IMR-90 (cell line): ENCODE measurements at regions not wholly inside any gene's neighbourhood (a gene's known extent, or its start where the extent isn't known, plus 50 kb on each side); places are given as distances from the start of the nearest gene placed in this dataset.

Experiments used
- ATAC-seq: fragments of 200-7000 bp; cut with Tn5 transposase; 2 replicates; pipeline ENCODE4 v1.9.1; 2020; ENCODE audit warnings: low read depth, mild to moderate bottlenecking, moderate library complexity
- BruUV-seq: library from RNA; stranded (reverse); fragments of 400-500 nt; replicated peaks from 2 replicates; lab custom pipeline; 2021; lab: Mats Ljungman, UMichigan
- CTCF ChIA-PET: fragments of 300-600 bp; formaldehyde crosslinking; extraction: SDS; loops from one replicate; lab custom pipeline; 2021; ENCODE audit warnings: antibody characterized with exemption; lab: Yijun Ruan, JAX
- POLR2A ChIA-PET: fragments of 300-600 bp; sonication (Branson Sonifier 250); formaldehyde crosslinking; loops from one replicate; lab custom pipeline; 2022; ENCODE audit warnings: antibody characterized with exemption; ENCODE audit not compliant: unreplicated experiment; lab: Charles Lee
- DNase-seq: peaks from one replicate; pipeline ENCODE4 v3.0.0; 2013
- H2AFZ ChIP-seq: replicated peaks from 2 replicates; pipeline ENCODE3; 2013; ENCODE audit warnings: low read length, mild to moderate bottlenecking; ENCODE audit not compliant: poor library complexity
- H2AK5ac ChIP-seq: 2 replicates; pipeline ENCODE4 v1.6.1; 2013; ENCODE audit warnings: low read depth, low read length, inconsistent platforms
- H2AK9ac ChIP-seq: replicated peaks from 2 replicates; pipeline ENCODE3; 2013; ENCODE audit warnings: mild to moderate bottlenecking, low read depth, low read length, moderate library complexity; ENCODE audit not compliant: poor library complexity
- H2BK120ac ChIP-seq: 2 replicates; pipeline ENCODE4 v1.6.1; 2013; ENCODE audit warnings: low read depth, low read length, inconsistent platforms
- H2BK15ac ChIP-seq: 3 replicates; pipeline ENCODE4 v1.6.1; 2013; ENCODE audit warnings: low read depth, low read length, inconsistent platforms
- H2BK20ac ChIP-seq: 2 replicates; pipeline ENCODE4 v1.6.1; 2013; ENCODE audit warnings: low read depth, mild to moderate bottlenecking, inconsistent platforms, low read length, moderate library complexity
- H2BK5ac ChIP-seq: 2 replicates; pipeline ENCODE4 v1.6.1; 2013; ENCODE audit warnings: mild to moderate bottlenecking, low read depth, low read length, inconsistent platforms; ENCODE audit not compliant: poor library complexity, severe bottlenecking
- H3K14ac ChIP-seq: replicated peaks from 2 replicates; pipeline ENCODE4 v1.6.1; 2013; ENCODE audit warnings: low read depth, low read length, inconsistent platforms
- H3K18ac ChIP-seq: 2 replicates; pipeline ENCODE4 v1.6.1; 2013; ENCODE audit warnings: low read depth, low read length, control low read depth
- H3K23ac ChIP-seq: 2 replicates; pipeline ENCODE4 v1.6.1; 2013; ENCODE audit warnings: low read depth, low read length, inconsistent platforms
- H3K27ac ChIP-seq: 2 replicates; pipeline ENCODE4 v1.5.1; 2013; ENCODE audit warnings: mild to moderate bottlenecking, control low read depth, low read length; ENCODE audit not compliant: insufficient read depth
- H3K27me3 ChIP-seq: 2 replicates; pipeline ENCODE4 v1.6.1; 2013; ENCODE audit warnings: low read length; ENCODE audit not compliant: control insufficient read depth, insufficient read depth
- H3K36me3 ChIP-seq: 2 replicates; pipeline ENCODE4 v1.6.1; 2013; ENCODE audit warnings: low read length, mixed read lengths; ENCODE audit not compliant: control insufficient read depth, insufficient read depth
- H3K4ac ChIP-seq: 2 replicates; pipeline ENCODE4 v1.6.1; 2013; ENCODE audit warnings: low read depth, low read length, inconsistent platforms
- H3K4me1 ChIP-seq: 2 replicates; pipeline ENCODE4 v1.6.1; 2013; ENCODE audit warnings: low read length, mixed read lengths; ENCODE audit not compliant: control insufficient read depth, insufficient read depth
- H3K4me2 ChIP-seq: 2 replicates; pipeline ENCODE4 v1.6.1; 2013; ENCODE audit warnings: low read depth, mild to moderate bottlenecking, control low read depth, low read length, moderate library complexity
- H3K4me3 ChIP-seq: 2 replicates; pipeline ENCODE4 v1.5.1; 2013; ENCODE audit warnings: low read depth, mild to moderate bottlenecking, control low read depth, low read length, moderate library complexity; ENCODE audit not compliant: insufficient read depth
- H3K56ac ChIP-seq: 2 replicates; pipeline ENCODE4 v1.6.1; 2013; ENCODE audit warnings: low read length, inconsistent platforms; ENCODE audit not compliant: insufficient read depth; ENCODE audit errors: extremely low read depth
- H3K79me1 ChIP-seq, 2 experiments: 2 replicates each; pipeline ENCODE4 v1.6.1; 2013; ENCODE audit warnings: low read length in 2 of 2, inconsistent platforms in 1 of 2, low read depth in 1 of 2
- H3K9ac ChIP-seq: 2 replicates; pipeline ENCODE4 v1.6.1; 2013; ENCODE audit warnings: low read depth, low read length, control low read depth
- H3K9me1 ChIP-seq: 2 replicates; pipeline ENCODE4 v1.6.1; 2013; ENCODE audit warnings: low read length, inconsistent platforms; ENCODE audit not compliant: insufficient read depth
- H3K9me3 ChIP-seq: 2 replicates; pipeline ENCODE4 v1.6.1; 2013; ENCODE audit warnings: low read length; ENCODE audit not compliant: control insufficient read depth, insufficient read depth
- H4K20me1 ChIP-seq: 2 replicates; pipeline ENCODE4 v1.6.1; 2013; ENCODE audit warnings: low read length, inconsistent platforms; ENCODE audit not compliant: insufficient read depth
- H4K5ac ChIP-seq: 2 replicates; pipeline ENCODE4 v1.6.1; 2013; ENCODE audit warnings: mild to moderate bottlenecking, low read depth, low read length, control low read depth
- H4K8ac ChIP-seq, 2 experiments: 2 replicates each; pipeline ENCODE4 v1.6.1; 2013; ENCODE audit warnings: low read depth in 2 of 2, low read length in 2 of 2, control low read depth in 1 of 2, inconsistent platforms in 1 of 2
- H4K91ac ChIP-seq: 2 replicates; pipeline ENCODE4 v1.6.1; 2013; ENCODE audit warnings: low read depth, low read length, inconsistent platforms; ENCODE audit not compliant: insufficient read depth
- BHLHE40 ChIP-seq: fragments of 150-350 bp; IDR thresholded peaks from 2 replicates; pipeline ENCODE4 v1.6.1; 2016; ENCODE audit warnings: mild to moderate bottlenecking, low read depth, low read length
- POLR2A ChIP-seq: IDR thresholded peaks from 2 replicates; pipeline ENCODE4 v1.6.1; 2012; ENCODE audit warnings: mild to moderate bottlenecking, low read depth, low read length
- RAD21 ChIP-seq: IDR thresholded peaks from 2 replicates; pipeline ENCODE4 v1.6.1; 2012; ENCODE audit warnings: low read length, improper control_type of control experiment
- SMC3 ChIP-seq: fragments of 150-350 bp; IDR thresholded peaks from 2 replicates; pipeline ENCODE4 v1.6.1; 2016; ENCODE audit warnings: low read depth, mild to moderate bottlenecking, antibody characterized with exemption, low read length, moderate library complexity
- WGBS, 2 experiments: methylation state at CpG; one replicate each; pipeline versions ENCODE4 v1.1.5 to v1.1.7; 2013; ENCODE audit warnings: missing lambda C conversion rate in 2 of 2; ENCODE audit not compliant: insufficient read length in 1 of 2; ENCODE audit errors: extremely low coverage in 2 of 2; 5-methylcytosine and 5-hydroxymethylcytosine counted together
- dilution Hi-C: fragments of 300-500 bp; cut with HindIII; formaldehyde crosslinking; loops from one replicate; pipeline ENCODE4 v1.14.3; 2018; ENCODE audit warnings: low sequenced_read_pairs; ENCODE audit not compliant: unreplicated experiment
- in situ Hi-C: fragments of 300-500 bp; cut with MboI; formaldehyde crosslinking; loops from 3 replicates; pipeline ENCODE4 v1.14.3; 2019; ENCODE audit warnings: low sequenced_read_pairs, inconsistent platforms, mixed read lengths
- intact Hi-C: fragments of 100-400 bp; cut with micrococcal nuclease; formaldehyde crosslinking; loops from 2 replicates; pipeline ENCODE4 v1.10.0; 2022

DNA sequence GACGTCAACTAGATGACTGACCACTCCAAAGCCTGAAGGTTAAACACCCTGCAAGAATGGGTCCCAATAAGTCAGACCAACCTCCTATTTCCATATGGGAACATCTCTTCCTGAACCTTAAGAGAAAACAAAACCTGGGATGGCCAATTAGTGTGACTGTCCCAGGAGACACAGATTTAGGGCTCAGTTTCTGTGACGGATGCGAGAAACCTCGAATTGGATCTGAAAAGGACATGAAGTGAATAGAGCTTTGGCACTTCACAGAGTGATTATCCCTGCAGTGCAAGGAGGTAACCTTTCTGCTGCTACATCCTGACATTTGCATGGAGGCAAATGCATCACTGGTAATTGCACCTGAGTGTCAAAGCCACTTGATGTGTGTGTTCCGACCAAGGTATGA is 442.2 kb upstream of the KLF12 start:
- ChIA-PET CTCF (no interaction called here), POLR2A (no interaction called here)
- ATAC-seq (no peak), DNase-seq (no peak)
- H3K4me3 ChIP-seq = no peak overlapping the region
- no peak overlapping the region for H3K18ac ChIP-seq
- H3K9me1 ChIP-seq = no peaks in the 10 kb centered on the region
- 92% methylated on average over 4 of the region's 5 CpGs; no CpG with 5 or more reads in 1 of the 2 experiments for WGBS, 2 experiments
- TF ChIP-seq BHLHE40 (no peak), RAD21 (no peak), SMC3 (no peak), POLR2A (no peak)
- no peaks in the 10 kb centered on the region for H3K79me1 ChIP-seq
- dilution Hi-C loops (no loop called here), intact Hi-C loops (loop anchor here (5.0 kb wide), 1 partner anchor 439 kb away; no protein-coding TSS in a partner anchor), in situ Hi-C loops (no loop called here)
- H3K4me2 ChIP-seq = no peak overlapping the region
- H2BK5ac ChIP-seq = no peak overlapping the region
- no peak overlapping the region for H4K5ac ChIP-seq
- no peak overlapping the region for H2BK15ac ChIP-seq
- no peak overlapping the region for H3K27ac ChIP-seq
- H3K9me3 ChIP-seq = no peaks in the 10 kb centered on the region
- no peak overlapping the region for H3K56ac ChIP-seq
- H3K23ac ChIP-seq = no peak overlapping the region; the same call in 1 of the 2 replicates
- H2BK20ac ChIP-seq = no peak overlapping the region
- no peak overlapping the region for H2BK120ac ChIP-seq
- no peak overlapping the region for H2AK5ac ChIP-seq
- no peak overlapping the region for H2AFZ ChIP-seq
- no peaks in the 10 kb centered on the region for H3K36me3 ChIP-seq
- no peak overlapping the region for H3K9ac ChIP-seq
- H4K91ac ChIP-seq = no peak overlapping the region
- H3K27me3 ChIP-seq = peaks cover 6% of the 10 kb centered on the region; the same call in 1 of the 2 replicates
- H4K20me1 ChIP-seq = no peaks in the 10 kb centered on the region
- H4K8ac ChIP-seq = no peak overlapping the region
- no TSS peak for BruUV-seq
- no peak overlapping the region for H2AK9ac ChIP-seq
- no peak overlapping the region for H3K4ac ChIP-seq
- peaks cover 2% of the 10 kb centered on the region; the same call in 1 of the 2 replicates for H3K4me1 ChIP-seq
- no peak overlapping the region for H3K14ac ChIP-seq
